ENCODE measurements at regions not wholly inside any gene's neighbourhood (a gene's known extent, or its start where the extent isn't known, plus 50 kb on each side); places are given as distances from the start of the nearest gene placed in this dataset.
"Not testable (repeated sequence)": the region's sequence is repeated elsewhere in the genome, so short reads cannot be mapped to it uniquely, and the experiment has no call there.

DNA sequence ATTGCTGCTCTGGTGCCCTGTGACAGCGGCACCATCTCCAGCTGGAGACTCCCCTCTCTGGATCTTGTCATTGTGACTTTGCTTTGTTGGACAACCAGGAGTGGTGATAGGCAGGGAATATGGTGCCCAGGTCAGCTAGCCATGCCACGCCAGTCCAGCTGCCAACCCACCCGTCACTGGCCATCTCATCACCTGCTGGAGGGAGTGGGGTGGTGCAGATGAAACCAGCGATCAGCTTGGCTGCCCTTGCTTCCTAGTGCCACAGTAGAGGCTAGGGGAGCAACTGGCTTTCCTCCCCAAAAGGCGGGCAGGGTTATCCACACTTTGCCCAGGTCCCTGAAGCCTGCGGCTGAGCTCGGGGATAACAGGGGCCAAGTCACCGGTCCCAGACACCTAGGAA is 129.6 kb downstream of the POTEM start:
- H3K4me3 Mint-ChIP-seq; H3K36me3 Mint-ChIP-seq; H3K27me3 ChIP-seq (replicated peaks in 1 of 2; ENCODE audit: control insufficient read depth in 2 of 2, extremely low read depth in 1 of 2, insufficient read depth in 2 of 2, low read length in 1 of 2); H3K9me3 Mint-ChIP-seq; CTCF ChIA-PET; H3K27me3 Mint-ChIP-seq; H3K4me3 ChIP-seq (ENCODE audit: control insufficient read depth in 1 of 2, extremely low read depth in 1 of 2, low read length in 1 of 2); POLR2A ChIA-PET; H3K4me1 ChIP-seq (ENCODE audit: control insufficient read depth in 1 of 2, extremely low read depth in 1 of 2, insufficient read depth in 2 of 2, low read length in 2 of 2); H3K9me3 ChIP-seq; H3K27ac Mint-ChIP-seq; H3K36me3 ChIP-seq (ENCODE audit: control insufficient read depth in 2 of 2, extremely low read depth in 1 of 2, insufficient read depth in 1 of 2, low read length in 1 of 2); ATAC-seq (replicated peaks in 1 of 4); H3K4me1 Mint-ChIP-seq; H3K27ac ChIP-seq (ENCODE audit: low read length): not testable (repeated sequence)
- 57% methylated on average over 2 of the region's 8 CpGs for WGBS (ENCODE audit: insufficient coverage)
- peak in 1 of 35 experiments; percentile 5 for DNase-seq

DNA sequence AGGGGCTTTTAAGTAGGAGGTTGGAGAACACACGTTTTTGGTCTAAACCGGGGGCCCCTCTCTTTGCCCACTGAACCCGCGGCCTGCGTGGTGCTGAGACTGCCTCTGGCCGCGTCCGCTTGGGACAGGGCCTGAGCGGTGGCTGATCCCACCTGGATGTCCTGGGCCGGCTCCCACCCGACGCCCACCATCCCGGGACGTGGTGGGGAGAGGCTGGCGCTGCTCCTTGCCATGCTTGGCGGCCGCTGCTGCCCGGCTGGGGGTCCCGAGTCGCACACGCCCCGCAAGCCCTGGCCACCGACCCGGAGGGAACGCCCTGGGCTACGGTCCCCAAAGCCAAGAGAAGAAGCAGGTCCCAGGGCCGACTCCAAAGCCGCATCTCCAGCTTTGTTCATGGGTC is 130.1 kb downstream of the POTEM start:
- H3K36me3 Mint-ChIP-seq; H3K4me3 Mint-ChIP-seq; POLR2A ChIA-PET; ATAC-seq (replicated peaks in 1 of 4); H3K4me1 Mint-ChIP-seq; H3K27ac Mint-ChIP-seq; CTCF ChIA-PET; H3K36me3 ChIP-seq (ENCODE audit: control insufficient read depth in 2 of 2, extremely low read depth in 1 of 2, insufficient read depth in 1 of 2, low read length in 1 of 2); H3K27me3 ChIP-seq (replicated peaks in 1 of 2; ENCODE audit: control insufficient read depth in 2 of 2, extremely low read depth in 1 of 2, insufficient read depth in 2 of 2, low read length in 1 of 2); H3K9me3 Mint-ChIP-seq; H3K4me3 ChIP-seq (ENCODE audit: control insufficient read depth in 1 of 2, extremely low read depth in 1 of 2, low read length in 1 of 2); H3K4me1 ChIP-seq (ENCODE audit: control insufficient read depth in 1 of 2, extremely low read depth in 1 of 2, insufficient read depth in 2 of 2, low read length in 2 of 2); H3K9me3 ChIP-seq; H3K27ac ChIP-seq (ENCODE audit: low read length); H3K27me3 Mint-ChIP-seq: not testable (repeated sequence)
- 84% methylated on average over 20 of the region's 28 CpGs for WGBS (ENCODE audit: insufficient coverage)
- DNase-seq = peak in 2 of 35 experiments; percentile 0 to 4

DNA sequence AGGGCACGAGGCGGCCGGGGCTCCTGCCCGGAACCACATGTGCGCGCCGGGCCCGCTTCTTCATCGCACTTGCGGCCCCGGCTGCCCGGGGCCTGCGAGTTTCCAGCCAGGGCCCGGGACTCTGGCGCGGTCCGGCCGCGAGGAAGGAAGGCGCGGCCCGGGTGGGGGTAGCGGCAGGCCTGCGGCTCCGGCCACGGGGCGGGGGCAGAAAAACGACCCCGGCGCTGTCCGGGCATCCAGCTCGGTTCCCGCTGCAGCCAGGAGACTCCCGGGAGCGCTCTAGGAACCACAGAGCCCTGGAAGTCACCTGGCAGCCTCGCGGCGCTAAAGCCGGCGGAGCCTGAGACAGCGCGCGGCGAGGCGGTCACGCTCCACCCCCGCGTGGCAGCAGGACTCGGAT is 130.5 kb downstream of the POTEM start:
- H3K27ac Mint-ChIP-seq; POLR2A ChIA-PET; H3K27me3 ChIP-seq (replicated peaks in 1 of 2; ENCODE audit: control insufficient read depth in 2 of 2, extremely low read depth in 1 of 2, insufficient read depth in 2 of 2, low read length in 1 of 2); H3K9me3 ChIP-seq; H3K4me3 Mint-ChIP-seq; CTCF ChIA-PET; ATAC-seq (replicated peaks in 1 of 4); H3K36me3 ChIP-seq (ENCODE audit: control insufficient read depth in 2 of 2, extremely low read depth in 1 of 2, insufficient read depth in 1 of 2, low read length in 1 of 2); H3K27ac ChIP-seq (ENCODE audit: low read length); H3K27me3 Mint-ChIP-seq; H3K36me3 Mint-ChIP-seq; H3K4me1 Mint-ChIP-seq; H3K9me3 Mint-ChIP-seq; H3K4me3 ChIP-seq (ENCODE audit: control insufficient read depth in 1 of 2, extremely low read depth in 1 of 2, low read length in 1 of 2); H3K4me1 ChIP-seq (ENCODE audit: control insufficient read depth in 1 of 2, extremely low read depth in 1 of 2, insufficient read depth in 2 of 2, low read length in 2 of 2): not testable (repeated sequence)
- peak in 1 of 35 experiments; percentile 5 for DNase-seq
- 85% methylated on average over 34 of the region's 49 CpGs for WGBS (ENCODE audit: insufficient coverage)

DNA sequence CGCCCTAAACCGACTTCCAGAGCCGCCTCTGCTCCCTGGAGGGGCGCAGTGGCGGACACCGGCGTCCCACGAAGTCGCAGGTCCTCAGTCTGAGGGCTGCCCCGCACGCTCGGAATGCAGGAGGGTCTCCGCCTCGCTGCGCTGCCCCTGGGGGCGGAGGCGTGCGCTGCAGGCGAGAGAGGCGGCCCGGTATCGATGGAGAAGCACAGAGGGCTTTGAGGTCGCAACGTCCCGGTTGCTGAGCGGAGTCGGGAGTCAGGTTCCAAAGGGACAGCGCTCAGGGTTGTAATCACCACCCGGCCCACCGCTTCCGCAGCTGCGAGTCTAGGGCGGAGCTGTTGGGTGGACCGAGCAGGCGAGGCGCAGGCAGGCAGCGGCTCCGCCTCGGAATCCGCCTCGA is 131.0 kb downstream of the POTEM start:
- WGBS (ENCODE audit: insufficient coverage) = no CpG with 5 or more reads among the region's 41 CpGs
- not testable (repeated sequence) for H3K36me3 Mint-ChIP-seq, H3K27me3 Mint-ChIP-seq

DNA sequence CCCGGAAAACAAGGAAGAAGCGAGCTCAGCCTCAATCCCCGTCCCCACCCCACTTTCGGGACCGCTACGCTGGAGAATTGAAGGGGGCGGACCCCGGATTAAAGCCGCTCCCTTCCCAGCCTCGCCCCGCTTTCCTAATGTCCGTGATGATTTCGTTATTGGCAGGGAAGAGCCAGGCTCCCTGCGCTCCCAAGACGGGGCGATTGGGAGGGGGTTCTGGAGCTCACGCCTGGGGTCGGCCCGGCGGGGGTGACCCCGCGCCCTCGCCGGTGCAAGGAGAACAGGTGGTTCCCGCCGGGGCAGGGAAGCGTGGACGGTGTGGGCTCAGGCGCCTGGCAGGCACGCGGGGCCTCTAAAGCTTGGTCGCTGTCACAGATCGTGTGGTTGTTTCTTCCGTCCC is 131.5 kb downstream of the POTEM start:
- H3K36me3 ChIP-seq (ENCODE audit: control insufficient read depth in 2 of 2, extremely low read depth in 1 of 2, insufficient read depth in 1 of 2, low read length in 1 of 2); H3K4me3 Mint-ChIP-seq; H3K4me1 ChIP-seq (ENCODE audit: control insufficient read depth in 1 of 2, extremely low read depth in 1 of 2, insufficient read depth in 2 of 2, low read length in 2 of 2); H3K9me3 ChIP-seq; H3K27ac Mint-ChIP-seq; H3K9me3 Mint-ChIP-seq; H3K27ac ChIP-seq (ENCODE audit: low read length); H3K27me3 ChIP-seq (replicated peaks in 1 of 2; ENCODE audit: control insufficient read depth in 2 of 2, extremely low read depth in 1 of 2, insufficient read depth in 2 of 2, low read length in 1 of 2); H3K36me3 Mint-ChIP-seq; POLR2A ChIA-PET; H3K27me3 Mint-ChIP-seq; H3K4me1 Mint-ChIP-seq; CTCF ChIA-PET; ATAC-seq (replicated peaks in 1 of 4); H3K4me3 ChIP-seq (ENCODE audit: control insufficient read depth in 1 of 2, extremely low read depth in 1 of 2, low read length in 1 of 2): not testable (repeated sequence)
- WGBS (ENCODE audit: insufficient coverage) = 85% methylated on average over 21 of the region's 34 CpGs
- peak in 3 of 35 experiments; percentile 0 to 24 (median 6) for DNase-seq

More for the DNA sequence above, 131.0 kb downstream of the POTEM start:
- H3K4me1 Mint-ChIP-seq; H3K9me3 ChIP-seq; H3K4me3 Mint-ChIP-seq; H3K4me3 ChIP-seq (ENCODE audit: control insufficient read depth in 1 of 2, extremely low read depth in 1 of 2, low read length in 1 of 2); H3K36me3 ChIP-seq (ENCODE audit: control insufficient read depth in 2 of 2, extremely low read depth in 1 of 2, insufficient read depth in 1 of 2, low read length in 1 of 2); H3K27me3 ChIP-seq (replicated peaks in 1 of 2; ENCODE audit: control insufficient read depth in 2 of 2, extremely low read depth in 1 of 2, insufficient read depth in 2 of 2, low read length in 1 of 2); H3K9me3 Mint-ChIP-seq; CTCF ChIA-PET; H3K27ac ChIP-seq (ENCODE audit: low read length); H3K27ac Mint-ChIP-seq; DNase-seq; POLR2A ChIA-PET; H3K4me1 ChIP-seq (ENCODE audit: control insufficient read depth in 1 of 2, extremely low read depth in 1 of 2, insufficient read depth in 2 of 2, low read length in 2 of 2): not testable (repeated sequence)
- peak in 1 of 4 experiments; percentile 8 for ATAC-seq (replicated peaks in 1 of 4)

DNA sequence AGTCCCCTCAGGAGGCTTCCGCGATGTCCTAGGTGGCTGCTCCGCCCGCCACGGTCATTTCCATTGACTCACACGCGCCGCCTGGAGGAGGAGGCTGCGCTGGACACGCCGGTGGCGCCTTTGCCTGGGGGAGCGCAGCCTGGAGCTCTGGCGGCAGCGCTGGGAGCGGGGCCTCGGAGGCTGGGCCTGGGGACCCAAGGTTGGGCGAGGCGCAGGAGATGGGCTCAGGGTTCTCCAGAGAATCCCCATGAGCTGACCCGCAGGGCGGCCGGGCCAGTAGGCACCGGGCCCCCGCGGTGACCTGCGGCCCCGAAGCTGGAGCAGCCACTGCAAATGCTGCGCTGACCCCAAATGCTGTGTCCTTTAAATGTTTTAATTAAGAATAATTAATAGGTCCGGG is 132.1 kb downstream of the POTEM start:
- H3K4me3 ChIP-seq (ENCODE audit: control insufficient read depth in 1 of 2, extremely low read depth in 1 of 2, low read length in 1 of 2); CTCF ChIA-PET; DNase-seq; H3K27ac Mint-ChIP-seq; POLR2A ChIA-PET; H3K4me1 ChIP-seq (ENCODE audit: control insufficient read depth in 1 of 2, extremely low read depth in 1 of 2, insufficient read depth in 2 of 2, low read length in 2 of 2); H3K9me3 Mint-ChIP-seq; H3K27ac ChIP-seq (ENCODE audit: low read length); H3K27me3 Mint-ChIP-seq; H3K9me3 ChIP-seq; H3K36me3 Mint-ChIP-seq; H3K36me3 ChIP-seq (ENCODE audit: control insufficient read depth in 2 of 2, extremely low read depth in 1 of 2, insufficient read depth in 1 of 2, low read length in 1 of 2); H3K27me3 ChIP-seq (replicated peaks in 1 of 2; ENCODE audit: control insufficient read depth in 2 of 2, extremely low read depth in 1 of 2, insufficient read depth in 2 of 2, low read length in 1 of 2); H3K4me3 Mint-ChIP-seq; H3K4me1 Mint-ChIP-seq; ATAC-seq (replicated peaks in 1 of 4): not testable (repeated sequence)
- no CpG with 5 or more reads among the region's 29 CpGs for WGBS (ENCODE audit: insufficient coverage)

DNA sequence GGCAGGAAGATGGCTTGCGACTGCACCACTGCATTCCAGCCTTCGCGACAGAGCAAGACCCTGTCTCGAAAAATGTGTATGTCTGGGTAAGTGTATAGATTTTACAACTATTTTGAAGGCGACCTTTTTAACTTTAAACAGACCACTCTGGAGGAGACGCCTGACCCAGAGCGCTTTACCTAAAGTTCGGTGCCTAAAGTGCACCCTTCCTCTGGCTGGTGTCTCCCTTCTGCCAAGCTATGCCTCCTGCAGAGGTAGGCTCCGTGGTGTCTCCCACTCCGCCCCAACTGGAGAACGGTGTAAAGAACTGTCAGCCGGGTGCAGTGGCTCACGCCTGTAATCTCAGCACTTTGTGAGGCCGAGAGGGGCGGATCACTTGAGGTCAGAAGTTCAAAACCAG is 132.7 kb downstream of the POTEM start:
- POLR2A ChIA-PET, H3K27me3 Mint-ChIP-seq: not testable (repeated sequence)
- WGBS (ENCODE audit: insufficient coverage) = no CpG with 5 or more reads among the region's 15 CpGs

More for the DNA sequence above, 132.7 kb downstream of the POTEM start:
- DNase-seq; H3K4me1 Mint-ChIP-seq; CTCF ChIA-PET; H3K36me3 Mint-ChIP-seq; H3K27me3 ChIP-seq (replicated peaks in 1 of 2; ENCODE audit: control insufficient read depth in 2 of 2, extremely low read depth in 1 of 2, insufficient read depth in 2 of 2, low read length in 1 of 2); H3K27ac Mint-ChIP-seq; H3K36me3 ChIP-seq (ENCODE audit: control insufficient read depth in 2 of 2, extremely low read depth in 1 of 2, insufficient read depth in 1 of 2, low read length in 1 of 2); H3K4me3 ChIP-seq (ENCODE audit: control insufficient read depth in 1 of 2, extremely low read depth in 1 of 2, low read length in 1 of 2); H3K9me3 Mint-ChIP-seq; H3K4me3 Mint-ChIP-seq; ATAC-seq (replicated peaks in 1 of 4); H3K9me3 ChIP-seq; H3K27ac ChIP-seq (ENCODE audit: low read length); H3K4me1 ChIP-seq (ENCODE audit: control insufficient read depth in 1 of 2, extremely low read depth in 1 of 2, insufficient read depth in 2 of 2, low read length in 2 of 2): not testable (repeated sequence)

Measured in T-cell (primary cell).